ENCODE measurements at regions not wholly inside any gene's neighbourhood (a gene's known extent, or its start where the extent isn't known, plus 50 kb on each side); places are given as distances from the start of the nearest gene placed in this dataset.
"Not testable (repeated sequence)": the region's sequence is repeated elsewhere in the genome, so short reads cannot be mapped to it uniquely, and the experiment has no call there.

DNA sequence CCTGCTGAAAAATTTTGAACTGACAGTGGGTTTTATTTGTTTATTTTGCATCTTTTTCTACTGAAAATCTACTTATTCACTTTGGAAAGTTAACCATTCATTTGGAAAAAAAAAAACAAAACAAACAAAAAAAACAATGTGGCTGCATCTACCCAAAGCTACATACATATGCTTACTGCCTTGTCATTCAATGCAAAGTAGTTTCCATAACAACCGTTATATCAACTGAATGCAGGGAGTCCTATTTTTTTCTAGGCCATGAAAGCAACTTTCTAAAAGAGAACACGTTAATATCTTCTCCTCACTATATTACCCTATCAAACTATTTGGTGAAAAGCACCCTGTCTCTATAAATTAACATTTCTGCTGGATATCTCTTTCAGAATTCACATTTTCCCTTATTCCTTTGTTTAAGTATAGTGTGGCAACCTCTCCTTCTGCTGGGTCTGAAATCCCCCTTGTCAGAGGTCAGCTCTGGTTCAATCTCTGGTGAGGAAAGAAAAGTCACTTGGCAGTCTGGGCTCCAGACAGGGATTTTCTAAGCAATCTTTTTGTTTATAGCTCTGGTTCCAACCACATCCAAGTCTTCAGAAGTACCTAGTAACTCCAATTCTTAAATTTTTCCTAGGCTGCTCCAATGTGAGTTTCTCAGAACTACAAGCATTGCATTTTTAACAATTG lies 528.4 kb upstream of the TOM1L1 start:
- peaks cover 0 to 8% (median 0%) of the 10 kb centered on the region in 4 donors for H3K9me3 ChIP-seq
- no peak overlapping the region for H3K4me3 ChIP-seq
- H3K27me3 ChIP-seq: no peaks in the 10 kb centered on the region
- TF ChIP-seq POLR2A (IDR thresholded peaks at IDR 0.05) (no peak), EP300 (IDR thresholded peaks at IDR 0.05) (no peak), CTCF (IDR thresholded peaks at IDR 0.05) (no peak)
- H3K36me3 ChIP-seq: no peaks in the 10 kb centered on the region
- DNase-seq (ENCODE audit: low spot score in 2 of 2): no peak
- no peaks in the 10 kb centered on the region for H3K4me1 ChIP-seq
- 45 to 52% methylated on average over 2 of the region's 2 CpGs for whole genome bisulfite sequencing, 2 donors
- no peak overlapping the region for H3K27ac ChIP-seq

DNA sequence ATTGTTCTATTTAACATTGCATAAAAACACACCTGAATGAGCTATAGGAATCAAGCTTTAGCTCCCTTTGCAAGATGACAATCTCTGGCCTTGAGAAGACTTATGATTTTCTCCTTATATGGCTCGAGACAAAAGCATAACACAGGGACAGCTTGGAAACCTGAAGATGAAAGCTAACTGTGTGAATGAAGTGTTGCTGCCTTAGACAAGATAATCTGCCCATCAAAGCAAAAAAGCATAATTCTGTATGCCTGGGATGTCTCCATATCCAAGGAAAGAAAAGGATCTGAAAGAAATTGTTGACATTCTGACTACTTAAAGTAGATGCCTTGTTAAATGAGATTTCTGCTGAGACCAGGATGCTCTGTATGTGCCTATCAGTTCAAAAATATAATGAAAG lies 526.7 kb upstream of the TOM1L1 start:
- Histone ChIP-seq H3K27me3 (no peaks in the 10 kb centered on the region), H3K4me1 (no peaks in the 10 kb centered on the region), H3K4me3 (no peak overlapping the region), H3K36me3 (no peaks in the 10 kb centered on the region), H3K27ac (no peak overlapping the region), H3K9me3 (peaks cover 0 to 8% (median 0%) of the 10 kb centered on the region in 4 donors)
- TF ChIP-seq POLR2A (IDR thresholded peaks at IDR 0.05) (no peak), EP300 (IDR thresholded peaks at IDR 0.05) (no peak), CTCF (IDR thresholded peaks at IDR 0.05) (no peak)
- 37 to 38% methylated on average over 1 of the region's 1 CpG for WGBS, 2 donors
- no peak for DNase-seq (ENCODE audit: low spot score in 2 of 2)

DNA sequence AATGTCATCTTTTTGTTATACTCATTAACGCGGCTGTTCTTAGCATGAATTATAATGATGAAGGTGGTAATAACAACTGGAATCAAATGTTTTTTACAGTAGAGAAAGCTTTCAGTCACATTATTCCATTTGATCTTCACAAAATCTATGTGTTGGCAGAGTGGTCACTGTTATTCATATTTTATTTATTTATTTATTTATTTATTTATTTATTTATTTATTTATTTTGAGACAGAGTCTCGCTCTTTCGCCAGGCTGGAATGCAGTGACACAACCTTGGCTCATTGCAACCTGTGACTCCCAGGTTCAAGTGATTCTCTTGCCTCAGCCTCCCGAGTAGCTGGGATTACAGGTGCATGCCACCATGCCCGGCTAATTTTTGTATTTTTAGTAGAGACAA lies 524.2 kb upstream of the TOM1L1 start:
- 92 to 93% methylated on average over 6 of the region's 6 CpGs for WGBS, 2 donors

GRCh38 chr17:54381482-54381881 lies 519.2 kb upstream of the TOM1L1 start:
- no peak for DNase-seq (ENCODE audit: low spot score in 2 of 2)
- Histone ChIP-seq H3K9me3 (no peaks in the 10 kb centered on the region), H3K27me3 (no peaks in the 10 kb centered on the region), H3K4me3 (no peak overlapping the region), H3K4me1 (no peaks in the 10 kb centered on the region), H3K27ac (no peak overlapping the region), H3K36me3 (no peaks in the 10 kb centered on the region)
- WGBS, 2 donors: 95% methylated on average over 3 of the region's 3 CpGs
- TF ChIP-seq POLR2A (IDR thresholded peaks at IDR 0.05) (no peak), CTCF (IDR thresholded peaks at IDR 0.05) (no peak), EP300 (IDR thresholded peaks at IDR 0.05) (no peak)

More for the DNA sequence above, 524.2 kb upstream of the TOM1L1 start:
- not testable (repeated sequence) for H3K9me3 ChIP-seq; DNase-seq (ENCODE audit: low spot score in 2 of 2); H3K4me1 ChIP-seq; H3K4me3 ChIP-seq; H3K27ac ChIP-seq; H3K27me3 ChIP-seq; H3K36me3 ChIP-seq

DNA sequence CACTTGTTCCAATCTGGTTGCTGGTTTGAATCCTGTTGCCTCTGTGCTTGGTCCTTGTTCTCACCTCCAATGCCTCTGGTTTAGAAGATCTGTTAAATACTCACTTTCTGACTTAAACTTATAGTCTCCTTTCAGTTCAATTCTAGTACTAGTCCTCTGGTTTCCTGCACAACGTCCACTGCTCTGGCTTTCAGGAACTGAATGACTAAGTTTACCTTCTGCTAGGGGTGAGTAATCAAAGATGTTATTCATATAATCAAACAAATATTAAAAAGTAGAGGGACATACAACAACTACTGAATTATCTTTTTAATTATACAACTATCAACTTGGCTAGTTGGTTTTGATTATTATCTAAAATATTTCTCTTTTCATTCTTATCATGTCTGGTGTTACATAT lies 496.4 kb upstream of the TOM1L1 start:
- Histone ChIP-seq H3K4me1 (no peaks in the 10 kb centered on the region), H3K36me3 (no peaks in the 10 kb centered on the region), H3K9me3 (no peaks in the 10 kb centered on the region), H3K27ac (no peak overlapping the region), H3K27me3 (no peaks in the 10 kb centered on the region), H3K4me3 (no peak overlapping the region)
- 59 to 66% methylated on average over 1 of the region's 1 CpG for WGBS, 2 donors
- TF ChIP-seq EP300 (IDR thresholded peaks at IDR 0.05) (no peak), CTCF (IDR thresholded peaks at IDR 0.05) (no peak), POLR2A (IDR thresholded peaks at IDR 0.05) (no peak)
- DNase-seq (ENCODE audit: low spot score in 2 of 2): no peak

- no peak for DNase-seq (ENCODE audit: low spot score in 2 of 2)
- Histone ChIP-seq H3K4me3 (no peak overlapping the region), H3K36me3 (no peaks in the 10 kb centered on the region), H3K4me1 (no peaks in the 10 kb centered on the region), H3K9me3 (no peaks in the 10 kb centered on the region), H3K27ac (no peak overlapping the region), H3K27me3 (no peaks in the 10 kb centered on the region)
- TF ChIP-seq EP300 (IDR thresholded peaks at IDR 0.05): no peak
- TF ChIP-seq POLR2A (IDR thresholded peaks at IDR 0.05): no peak
- TF ChIP-seq CTCF (IDR thresholded peaks at IDR 0.05): no peak
- 88 to 89% methylated on average over 2 of the region's 2 CpGs for WGBS, 2 donors
Observed at GRCh38 chr17:54405826-54406225, 494.8 kb upstream of the TOM1L1 start.
